Cardiac muscle cell (in vitro differentiated cells and primary cell): ENCODE measurements at regions not wholly inside any gene's neighbourhood (a gene's known extent, or its start where the extent isn't known, plus 50 kb on each side); places are given as distances from the start of the nearest gene placed in this dataset.

Source experiments
- DNase-seq, 2 donors: peaks; one replicate each; pipeline versions ENCODE4 v3.0.0 to v3.0.0-alpha.2; 2010 to 2017; ENCODE audit warnings: low read depth in 1 of 2, low spot score in 1 of 2
- H3K27ac ChIP-seq: fragments of 200-600 bp; sonication (generic); 2 replicates; pipeline ENCODE4 v1.5.1; 2016
- H3K27me3 ChIP-seq: fragments of 200-600 bp; sonication (generic); 2 replicates; pipeline ENCODE4 v1.6.0; 2016; ENCODE audit warnings: control low read depth
- H3K36me3 ChIP-seq: fragments of 200-600 bp; sonication (generic); 2 replicates; pipeline ENCODE4 v1.5.1; 2016; ENCODE audit warnings: control low read depth
- H3K4me1 ChIP-seq: fragments of 200-600 bp; sonication (generic); 2 replicates; pipeline ENCODE4 v1.8.1; 2017; ENCODE audit warnings: low read depth, mild to moderate bottlenecking, mixed run types
- H3K4me3 ChIP-seq: fragments of 200-600 bp; sonication (generic); 2 replicates; pipeline ENCODE4 v1.5.1; 2016; ENCODE audit warnings: mild to moderate bottlenecking
- H3K9me3 ChIP-seq: fragments of 200-600 bp; sonication (generic); 2 replicates; pipeline ENCODE4 v1.5.1; 2017; ENCODE audit warnings: low read depth, mild to moderate bottlenecking, control low read depth
- CTCF ChIP-seq: IDR thresholded peaks from 2 replicates; pipeline ENCODE4 v1.5.1; 2012; ENCODE audit warnings: low read depth, mild to moderate bottlenecking, low read length

GRCh38 chr2:6359964-6360363, 505.7 kb downstream of the CMPK2 start:
- Histone ChIP-seq H3K27me3 (no peaks in the 10 kb centered on the region), H3K9me3 (no peaks in the 10 kb centered on the region), H3K4me1 (no peaks in the 10 kb centered on the region), H3K27ac (no peak overlapping the region), H3K4me3 (no peak overlapping the region), H3K36me3 (no peaks in the 10 kb centered on the region)
- DNase-seq: no peak
- TF ChIP-seq CTCF: no peak

GRCh38 chr2:6362671-6363450, 502.8 kb downstream of the CMPK2 start:
- Histone ChIP-seq H3K36me3 (no peaks in the 10 kb centered on the region), H3K4me1 (no peaks in the 10 kb centered on the region), H3K27me3 (no peaks in the 10 kb centered on the region), H3K4me3 (no peak overlapping the region), H3K9me3 (no peaks in the 10 kb centered on the region), H3K27ac (no peak overlapping the region)
- TF ChIP-seq CTCF: no peak
- no peak for DNase-seq

- Histone ChIP-seq H3K27ac (no peak overlapping the region), H3K9me3 (no peaks in the 10 kb centered on the region), H3K36me3 (no peaks in the 10 kb centered on the region), H3K4me1 (no peaks in the 10 kb centered on the region), H3K27me3 (no peaks in the 10 kb centered on the region), H3K4me3 (no peak overlapping the region)
- TF ChIP-seq CTCF: no peak
- DNase-seq: no peak
Measured at GRCh38 chr2:6368281-6368680, 497.4 kb downstream of the CMPK2 start.

GRCh38 chr2:6369266-6369665, 496.4 kb downstream of the CMPK2 start:
- Histone ChIP-seq H3K9me3 (no peaks in the 10 kb centered on the region), H3K27ac (no peak overlapping the region), H3K27me3 (no peaks in the 10 kb centered on the region)

GRCh38 chr2:6370753-6371551, 494.8 kb downstream of the CMPK2 start:
- Histone ChIP-seq H3K4me1 (no peaks in the 10 kb centered on the region), H3K27ac (no peak overlapping the region), H3K9me3 (no peaks in the 10 kb centered on the region), H3K4me3 (no peak overlapping the region), H3K27me3 (no peaks in the 10 kb centered on the region), H3K36me3 (no peaks in the 10 kb centered on the region)
- no peak for DNase-seq
- no peak for TF ChIP-seq CTCF

More at GRCh38 chr2:6369266-6369665, 496.4 kb downstream of the CMPK2 start:
- H3K36me3 ChIP-seq: no peaks in the 10 kb centered on the region
- no peak overlapping the region for H3K4me3 ChIP-seq
- no peak for TF ChIP-seq CTCF
- H3K4me1 ChIP-seq: no peaks in the 10 kb centered on the region
- DNase-seq: no peak
